Eye (tissue), 1 donor: ENCODE measurements at regions not wholly inside any gene's neighbourhood (a gene's known extent, or its start where the extent isn't known, plus 50 kb on each side); places are given as distances from the start of the nearest gene placed in this dataset.

ENCODE experiments used
- DNase-seq: peaks from one replicate; pipeline ENCODE4 v3.0.0-alpha.2; 2015

GRCh38 chr12:107484230-107484629, 201.4 kb upstream of the PWP1 start:
- no peak for DNase-seq

- DNase-seq = no peak
These were observed 200.7 kb upstream of the PWP1 start for GRCh38 chr12:107484941-107485340.

GRCh38 chr12:107485731-107486130, 199.9 kb upstream of the PWP1 start:
- DNase-seq = no peak

- no peak for DNase-seq
These were observed 199.3 kb upstream of the PWP1 start for GRCh38 chr12:107486140-107486892.

GRCh38 chr12:107487011-107487680, 198.5 kb upstream of the PWP1 start:
- DNase-seq = no peak

- DNase-seq = no peak
These were observed 196.9 kb upstream of the PWP1 start for GRCh38 chr12:107488666-107489065.

GRCh38 chr12:107490010-107490409, 195.6 kb upstream of the PWP1 start:
- peak; percentile 52 for DNase-seq

- DNase-seq = no peak
These were observed 193.7 kb upstream of the PWP1 start for GRCh38 chr12:107491856-107492255.

GRCh38 chr12:107492393-107493134, 193.0 kb upstream of the PWP1 start:
- DNase-seq = no peak

- DNase-seq = no peak
These were observed 192.5 kb upstream of the PWP1 start for GRCh38 chr12:107493135-107493494.

GRCh38 chr12:107493666-107494065, 191.9 kb upstream of the PWP1 start:
- no peak for DNase-seq

GRCh38 chr12:107494331-107494730, 191.3 kb upstream of the PWP1 start:
- no peak for DNase-seq

GRCh38 chr12:107495604-107496003, 190.0 kb upstream of the PWP1 start:
- no peak for DNase-seq

GRCh38 chr12:107497231-107497630, 188.4 kb upstream of the PWP1 start:
- DNase-seq = no peak

- no peak for DNase-seq
These were observed 185.3 kb upstream of the PWP1 start for GRCh38 chr12:107500307-107500706.

GRCh38 chr12:107501681-107502080, 183.9 kb upstream of the PWP1 start:
- no peak for DNase-seq

GRCh38 chr12:107503129-107503855, 182.3 kb upstream of the PWP1 start:
- no peak for DNase-seq

GRCh38 chr12:107503887-107504885, 181.4 kb upstream of the PWP1 start:
- DNase-seq = no peak

GRCh38 chr12:107509421-107509820, 176.2 kb upstream of the PWP1 start:
- DNase-seq = no peak

- no peak for DNase-seq
These were observed 175.4 kb upstream of the PWP1 start for GRCh38 chr12:107510211-107510610.

- no peak for DNase-seq
These were observed 174.3 kb upstream of the PWP1 start for GRCh38 chr12:107511292-107511691.

GRCh38 chr12:107512391-107512790, 173.2 kb upstream of the PWP1 start:
- no peak for DNase-seq
